NB4 (cell line): ENCODE measurements at regions not wholly inside any gene's neighbourhood (a gene's known extent, or its start where the extent isn't known, plus 50 kb on each side); places are given as distances from the start of the nearest gene placed in this dataset.

Experiments
- POLR2A ChIP-seq: IDR thresholded peaks from 2 replicates; pipeline ENCODE4 v1.6.1; 2011; ENCODE audit warnings: mild to moderate bottlenecking; ENCODE audit not compliant: insufficient read length; ENCODE audit errors: extremely low read depth
- TF ChIP-seq, protein P1 (sequence below): IDR thresholded peaks from one replicate; pipeline ENCODE4 v1.5.1; 2012; ENCODE audit warnings: low read depth, low read length
- TF ChIP-seq, protein P2 (sequence below): IDR thresholded peaks from 2 replicates; pipeline ENCODE4 v1.6.1; 2011; ENCODE audit warnings: low read depth, low read length

GRCh38 chr4:144556636-144557035 is 89.3 kb upstream of the HHIP start:
- TF ChIP-seq, protein P1, sequence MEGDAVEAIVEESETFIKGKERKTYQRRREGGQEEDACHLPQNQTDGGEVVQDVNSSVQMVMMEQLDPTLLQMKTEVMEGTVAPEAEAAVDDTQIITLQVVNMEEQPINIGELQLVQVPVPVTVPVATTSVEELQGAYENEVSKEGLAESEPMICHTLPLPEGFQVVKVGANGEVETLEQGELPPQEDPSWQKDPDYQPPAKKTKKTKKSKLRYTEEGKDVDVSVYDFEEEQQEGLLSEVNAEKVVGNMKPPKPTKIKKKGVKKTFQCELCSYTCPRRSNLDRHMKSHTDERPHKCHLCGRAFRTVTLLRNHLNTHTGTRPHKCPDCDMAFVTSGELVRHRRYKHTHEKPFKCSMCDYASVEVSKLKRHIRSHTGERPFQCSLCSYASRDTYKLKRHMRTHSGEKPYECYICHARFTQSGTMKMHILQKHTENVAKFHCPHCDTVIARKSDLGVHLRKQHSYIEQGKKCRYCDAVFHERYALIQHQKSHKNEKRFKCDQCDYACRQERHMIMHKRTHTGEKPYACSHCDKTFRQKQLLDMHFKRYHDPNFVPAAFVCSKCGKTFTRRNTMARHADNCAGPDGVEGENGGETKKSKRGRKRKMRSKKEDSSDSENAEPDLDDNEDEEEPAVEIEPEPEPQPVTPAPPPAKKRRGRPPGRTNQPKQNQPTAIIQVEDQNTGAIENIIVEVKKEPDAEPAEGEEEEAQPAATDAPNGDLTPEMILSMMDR = no peak
- TF ChIP-seq POLR2A = no peak
- TF ChIP-seq, protein P2, sequence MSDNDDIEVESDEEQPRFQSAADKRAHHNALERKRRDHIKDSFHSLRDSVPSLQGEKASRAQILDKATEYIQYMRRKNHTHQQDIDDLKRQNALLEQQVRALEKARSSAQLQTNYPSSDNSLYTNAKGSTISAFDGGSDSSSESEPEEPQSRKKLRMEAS = no peak
